LNCaP clone FGC (cell line): ENCODE measurements at regions not wholly inside any gene's neighbourhood (a gene's known extent, or its start where the extent isn't known, plus 50 kb on each side); places are given as distances from the start of the nearest gene placed in this dataset.

Experiments used
- DNase-seq: peaks from one replicate; pipeline ENCODE4 v3.0.0-alpha.2; 2011; ENCODE audit warnings: low read depth
- H3K4me3 ChIP-seq: 2 replicates; pipeline ENCODE4 v1.5.1; 2011; ENCODE audit warnings: mild to moderate bottlenecking, low read depth, low read length, control low read depth
- TF ChIP-seq, protein P1 (sequence below): IDR thresholded peaks from 2 replicates; pipeline ENCODE4 v1.5.1; 2012; ENCODE audit warnings: mild to moderate bottlenecking; ENCODE audit not compliant: control insufficient read depth, insufficient read depth; ENCODE audit errors: extremely low read depth

DNA sequence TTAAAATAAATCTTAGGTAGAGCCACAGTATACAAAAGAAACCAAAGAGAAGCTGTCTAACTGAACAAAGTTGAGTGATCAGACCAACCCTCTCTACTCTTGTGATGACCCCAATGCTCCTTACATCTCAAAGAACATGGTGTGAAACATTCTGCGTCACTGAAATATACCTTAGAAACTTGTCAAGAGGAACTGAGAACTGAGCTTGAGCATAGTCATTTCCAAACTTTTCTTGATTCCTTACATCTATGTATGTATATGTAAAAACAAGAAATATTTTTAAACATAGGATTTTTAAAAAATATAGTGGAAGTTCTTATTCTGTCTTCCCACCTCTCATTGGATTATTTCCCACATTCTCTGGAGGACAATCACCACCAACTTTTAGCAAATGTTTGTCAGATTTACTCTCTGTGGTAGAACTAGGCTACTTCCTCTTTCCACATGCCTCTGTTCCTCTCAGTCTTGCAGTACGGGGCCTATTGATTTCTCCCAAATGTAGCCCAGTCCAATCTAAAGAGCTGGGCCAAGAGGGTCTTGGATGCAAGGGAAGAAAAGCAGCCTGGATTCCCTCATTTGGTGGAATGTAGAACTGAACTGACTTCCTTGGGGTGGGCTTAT, 98.2 kb upstream of the HHIP start:
- TF ChIP-seq, protein P1, sequence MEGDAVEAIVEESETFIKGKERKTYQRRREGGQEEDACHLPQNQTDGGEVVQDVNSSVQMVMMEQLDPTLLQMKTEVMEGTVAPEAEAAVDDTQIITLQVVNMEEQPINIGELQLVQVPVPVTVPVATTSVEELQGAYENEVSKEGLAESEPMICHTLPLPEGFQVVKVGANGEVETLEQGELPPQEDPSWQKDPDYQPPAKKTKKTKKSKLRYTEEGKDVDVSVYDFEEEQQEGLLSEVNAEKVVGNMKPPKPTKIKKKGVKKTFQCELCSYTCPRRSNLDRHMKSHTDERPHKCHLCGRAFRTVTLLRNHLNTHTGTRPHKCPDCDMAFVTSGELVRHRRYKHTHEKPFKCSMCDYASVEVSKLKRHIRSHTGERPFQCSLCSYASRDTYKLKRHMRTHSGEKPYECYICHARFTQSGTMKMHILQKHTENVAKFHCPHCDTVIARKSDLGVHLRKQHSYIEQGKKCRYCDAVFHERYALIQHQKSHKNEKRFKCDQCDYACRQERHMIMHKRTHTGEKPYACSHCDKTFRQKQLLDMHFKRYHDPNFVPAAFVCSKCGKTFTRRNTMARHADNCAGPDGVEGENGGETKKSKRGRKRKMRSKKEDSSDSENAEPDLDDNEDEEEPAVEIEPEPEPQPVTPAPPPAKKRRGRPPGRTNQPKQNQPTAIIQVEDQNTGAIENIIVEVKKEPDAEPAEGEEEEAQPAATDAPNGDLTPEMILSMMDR, result no peak
- no peak for DNase-seq
- no peak overlapping the region for H3K4me3 ChIP-seq

DNA sequence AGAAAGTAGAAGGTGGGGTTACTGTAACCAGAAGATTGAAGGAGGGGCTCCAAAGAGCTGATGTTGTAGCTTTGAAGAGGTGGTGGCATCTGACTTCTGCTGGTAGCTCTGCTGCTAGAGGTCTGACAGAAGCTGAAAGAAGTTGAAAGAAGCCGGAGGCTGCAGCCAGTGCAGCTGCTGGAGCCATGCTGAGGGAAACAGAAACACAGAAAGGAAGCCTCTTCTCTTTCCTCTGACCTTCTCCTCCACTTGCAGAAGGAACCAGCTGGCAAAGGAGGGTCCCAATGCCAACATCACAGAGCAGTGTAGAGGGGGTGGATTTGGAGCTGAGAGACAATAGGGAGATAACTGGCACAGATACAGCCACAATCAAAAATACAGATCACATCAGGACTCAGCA, 89.3 kb upstream of the HHIP start:
- no peak overlapping the region for H3K4me3 ChIP-seq
- DNase-seq, result no peak
- TF ChIP-seq, protein P1, result no peak

DNA sequence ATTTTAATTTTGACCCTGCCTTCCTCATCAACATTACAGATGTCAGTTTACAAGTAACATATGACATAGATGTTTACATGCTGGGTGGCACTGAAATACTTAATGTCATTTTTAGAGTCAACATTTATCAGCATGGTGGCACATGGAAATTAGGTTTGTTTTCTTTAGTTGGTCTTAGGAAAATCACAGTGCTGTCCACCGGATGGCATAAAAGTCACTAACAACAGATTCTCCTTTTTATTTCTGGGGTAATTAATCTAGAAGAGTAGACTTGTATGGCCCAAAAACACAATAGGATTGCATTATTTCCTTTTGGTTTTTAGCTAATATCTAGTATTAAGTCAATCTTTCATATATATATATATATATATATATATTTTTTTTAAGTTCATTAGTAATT, 88.6 kb upstream of the HHIP start:
- TF ChIP-seq, protein P1, result no peak
- no peak overlapping the region for H3K4me3 ChIP-seq
- DNase-seq, result no peak

DNA sequence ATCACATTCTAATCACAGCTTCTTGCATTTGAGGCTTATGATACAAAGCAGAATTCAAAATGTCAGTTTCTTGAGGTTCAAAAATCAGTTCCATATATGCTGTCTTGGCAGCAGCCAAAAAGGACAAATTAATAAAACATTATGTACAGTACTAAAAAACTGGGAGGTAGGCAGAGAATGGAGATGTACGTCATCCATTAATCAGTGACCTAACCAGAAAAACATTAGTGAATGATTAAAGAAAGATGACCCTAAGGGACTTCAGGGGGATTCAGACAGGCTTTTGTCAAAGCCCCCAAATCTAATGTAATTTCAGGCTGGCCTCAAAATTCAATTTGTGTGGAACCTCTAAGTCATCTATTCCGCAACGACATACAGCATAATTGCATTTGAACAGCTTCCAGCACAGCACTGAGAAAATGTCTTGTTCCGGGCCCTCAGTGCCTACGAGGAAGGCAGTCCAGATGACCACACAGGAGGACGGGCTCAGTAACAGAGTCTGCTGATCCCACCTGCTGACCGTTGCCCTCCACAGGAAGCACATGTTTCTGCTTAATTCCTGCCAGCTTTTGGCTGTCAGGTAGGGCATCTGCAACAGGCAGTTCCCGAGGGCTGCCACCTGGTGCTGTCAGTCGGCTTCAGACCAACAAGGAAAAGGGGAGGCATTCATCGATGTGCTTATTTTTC, 83.8 kb upstream of the HHIP start:
- TF ChIP-seq, protein P1, result no peak
- no peak for DNase-seq
- H3K4me3 ChIP-seq, result no peak overlapping the region

DNA sequence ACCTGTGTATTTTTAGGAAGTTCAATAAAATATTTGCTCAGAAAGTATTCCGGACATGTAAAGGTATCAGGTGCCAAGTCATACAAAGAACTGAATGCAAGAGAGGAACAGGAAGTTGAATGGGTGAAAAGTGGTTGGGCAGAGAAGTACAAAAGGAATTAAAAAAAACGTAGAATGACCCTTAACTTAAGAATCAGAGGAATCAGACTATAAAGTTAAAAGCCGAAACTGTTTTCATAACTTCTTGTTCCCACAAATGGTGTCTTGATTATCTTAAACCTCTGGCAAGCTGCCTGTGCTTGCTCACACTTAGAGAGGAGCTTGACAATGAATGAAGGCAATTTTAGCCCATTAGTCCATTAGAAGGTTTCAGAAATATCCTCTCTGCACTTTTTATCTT, 81.6 kb upstream of the HHIP start:
- DNase-seq, result no peak
- H3K4me3 ChIP-seq, result no peak overlapping the region
- TF ChIP-seq, protein P1, result no peak

DNA sequence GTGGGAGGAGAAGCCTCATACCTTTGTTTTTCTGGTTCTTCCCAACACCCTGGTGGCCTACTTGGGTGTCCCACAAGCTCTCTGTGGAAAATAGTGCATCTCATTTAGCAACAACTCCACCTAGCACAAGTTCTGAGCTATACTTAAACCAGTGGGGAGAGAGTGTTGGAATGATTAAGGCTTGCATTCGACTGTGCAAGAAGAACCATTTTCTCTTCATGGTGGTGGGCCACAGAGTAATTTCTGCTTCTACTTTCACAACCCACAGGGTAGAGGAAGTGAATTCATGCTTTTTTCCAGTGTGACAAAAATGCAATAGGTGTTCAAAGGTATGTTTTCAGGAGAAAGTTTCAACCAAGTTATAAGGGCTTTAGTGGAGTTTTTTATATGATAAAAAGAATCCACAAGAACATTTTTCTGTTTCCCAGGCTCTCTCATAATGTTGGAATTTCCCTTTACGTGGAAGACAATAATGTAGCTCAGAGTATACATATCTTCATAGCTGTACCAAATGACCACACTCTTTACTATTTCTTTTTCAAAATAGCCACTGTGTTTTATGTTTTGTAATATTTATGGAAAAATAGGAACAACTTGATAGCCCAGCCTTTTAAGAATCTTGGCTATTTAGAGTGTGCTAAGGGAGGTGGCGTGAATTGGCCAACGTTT, 80.3 kb upstream of the HHIP start:
- TF ChIP-seq, protein P1, result no peak
- no peak for DNase-seq
- no peak overlapping the region for H3K4me3 ChIP-seq
